AG09319 (cell line): ENCODE measurements at regions not wholly inside any gene's neighbourhood (a gene's known extent, or its start where the extent isn't known, plus 50 kb on each side); places are given as distances from the start of the nearest gene placed in this dataset.

Experiments
- DNase-seq: peaks from one replicate; pipeline ENCODE4 v3.0.0-alpha.2; 2010; ENCODE audit warnings: low read depth; ENCODE audit errors: extremely low read depth
- TF ChIP-seq, protein P1 (sequence below): IDR thresholded peaks from 2 replicates; pipeline ENCODE4 v1.5.1; 2011; ENCODE audit warnings: low read depth, mild to moderate bottlenecking, inconsistent platforms, low read length, moderate library complexity

DNA sequence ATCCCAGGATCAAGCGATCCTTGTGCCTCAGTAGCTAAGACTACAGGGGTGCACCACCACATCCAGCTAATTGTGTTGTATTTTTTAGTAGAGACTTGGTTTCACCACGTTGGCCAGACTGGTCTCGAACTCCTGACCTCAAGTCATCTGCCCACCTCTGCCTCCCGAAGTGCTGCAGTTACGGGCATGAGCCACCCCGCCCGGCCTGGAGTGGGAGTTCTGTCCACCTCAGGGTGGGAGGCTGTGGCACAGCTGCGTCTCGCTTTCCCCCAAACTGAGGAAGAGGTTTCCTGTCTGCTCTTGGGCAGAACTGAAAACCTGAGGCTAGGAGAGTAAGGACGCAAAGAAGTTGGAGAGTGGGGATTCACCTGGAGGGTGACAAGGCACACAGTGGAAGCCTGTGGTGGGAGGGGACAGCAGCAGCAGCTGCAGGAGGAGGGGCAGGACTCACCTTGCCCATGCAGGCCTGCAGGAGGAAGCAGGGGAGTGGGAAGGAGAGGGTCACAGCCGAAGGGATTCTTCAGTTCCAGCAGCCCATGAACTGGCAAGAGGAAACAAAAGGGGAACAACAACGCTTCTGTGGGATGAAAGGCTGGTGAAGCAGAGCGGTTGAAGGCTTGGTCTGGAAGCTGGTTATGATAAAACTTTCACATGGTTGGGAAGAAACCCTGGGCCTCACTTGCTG, 181.4 kb downstream of the GAS1 start:
- TF ChIP-seq, protein P1, sequence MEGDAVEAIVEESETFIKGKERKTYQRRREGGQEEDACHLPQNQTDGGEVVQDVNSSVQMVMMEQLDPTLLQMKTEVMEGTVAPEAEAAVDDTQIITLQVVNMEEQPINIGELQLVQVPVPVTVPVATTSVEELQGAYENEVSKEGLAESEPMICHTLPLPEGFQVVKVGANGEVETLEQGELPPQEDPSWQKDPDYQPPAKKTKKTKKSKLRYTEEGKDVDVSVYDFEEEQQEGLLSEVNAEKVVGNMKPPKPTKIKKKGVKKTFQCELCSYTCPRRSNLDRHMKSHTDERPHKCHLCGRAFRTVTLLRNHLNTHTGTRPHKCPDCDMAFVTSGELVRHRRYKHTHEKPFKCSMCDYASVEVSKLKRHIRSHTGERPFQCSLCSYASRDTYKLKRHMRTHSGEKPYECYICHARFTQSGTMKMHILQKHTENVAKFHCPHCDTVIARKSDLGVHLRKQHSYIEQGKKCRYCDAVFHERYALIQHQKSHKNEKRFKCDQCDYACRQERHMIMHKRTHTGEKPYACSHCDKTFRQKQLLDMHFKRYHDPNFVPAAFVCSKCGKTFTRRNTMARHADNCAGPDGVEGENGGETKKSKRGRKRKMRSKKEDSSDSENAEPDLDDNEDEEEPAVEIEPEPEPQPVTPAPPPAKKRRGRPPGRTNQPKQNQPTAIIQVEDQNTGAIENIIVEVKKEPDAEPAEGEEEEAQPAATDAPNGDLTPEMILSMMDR = no peak
- no peak for DNase-seq

DNA sequence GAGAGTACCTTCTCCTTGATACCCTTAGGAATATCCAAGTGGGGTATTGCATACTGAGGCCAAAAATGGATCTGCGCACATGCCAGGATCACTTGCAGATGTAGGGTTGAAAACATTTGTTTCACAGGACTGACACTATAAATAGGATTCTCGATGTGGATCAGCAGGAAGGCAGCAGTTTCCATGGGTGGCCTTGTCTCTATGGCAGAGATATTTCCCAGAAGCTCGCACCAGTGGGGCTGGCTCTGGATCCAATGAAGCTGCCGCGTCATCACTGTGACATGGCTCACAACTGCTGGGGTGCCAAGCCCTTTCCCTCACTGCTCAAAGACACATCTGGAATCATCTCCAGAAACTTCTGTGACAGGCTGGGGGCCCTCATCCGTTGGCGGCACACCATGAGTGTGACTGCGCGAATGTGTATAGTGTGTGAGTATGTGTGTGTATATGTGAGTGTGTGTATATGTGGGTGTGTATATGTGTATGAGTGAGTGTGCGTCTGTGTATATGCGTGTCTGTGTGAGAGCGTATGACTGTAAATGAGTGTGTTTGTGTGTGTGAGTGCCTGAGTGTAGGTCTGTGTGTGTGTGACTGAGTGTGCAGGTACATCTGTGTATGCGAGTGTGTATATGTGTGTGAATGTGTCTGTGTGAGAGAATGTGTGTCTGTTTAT, 182.5 kb downstream of the GAS1 start:
- TF ChIP-seq, protein P1 = no peak
- DNase-seq = no peak

DNA sequence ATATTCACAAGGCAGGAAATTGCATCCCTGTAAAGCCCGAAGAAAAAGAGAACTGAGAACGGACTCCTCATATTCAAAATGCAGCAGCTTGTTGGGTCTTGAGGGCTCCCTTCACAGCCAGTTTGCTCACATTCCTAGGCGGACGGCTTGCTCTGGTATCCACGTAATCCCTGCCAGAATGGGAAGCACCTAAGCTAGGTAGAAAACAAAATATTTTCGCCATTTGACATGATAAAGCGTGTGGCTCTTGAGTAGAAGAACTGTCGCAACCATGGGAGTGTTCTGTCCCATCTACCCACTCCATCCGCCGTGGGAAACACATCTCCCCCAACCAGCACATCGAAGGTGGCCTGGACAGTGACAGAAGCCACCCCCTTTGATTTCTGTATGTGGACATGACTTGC, 183.1 kb downstream of the GAS1 start:
- TF ChIP-seq, protein P1 = no peak
- no peak for DNase-seq

DNA sequence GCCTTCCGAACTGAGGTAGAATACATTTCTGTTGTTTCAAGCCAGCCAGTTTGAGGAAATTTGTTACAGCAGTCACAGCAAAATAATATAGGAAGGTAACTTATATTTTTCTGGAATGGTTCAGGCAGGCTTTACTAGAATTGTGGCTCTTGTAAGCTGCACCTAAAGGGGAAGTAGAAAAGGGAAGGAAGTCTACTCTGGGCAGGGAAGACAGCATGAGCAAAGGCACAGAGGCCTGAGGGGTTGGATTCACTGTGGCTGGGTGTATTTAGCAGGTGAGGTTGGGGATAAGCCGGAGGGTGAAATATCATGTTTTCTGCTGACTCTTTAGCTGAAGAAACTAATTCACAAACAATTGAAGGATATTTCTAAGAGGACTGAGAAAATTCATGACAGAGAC, 183.5 kb downstream of the GAS1 start:
- TF ChIP-seq, protein P1 = no peak
- no peak for DNase-seq

DNA sequence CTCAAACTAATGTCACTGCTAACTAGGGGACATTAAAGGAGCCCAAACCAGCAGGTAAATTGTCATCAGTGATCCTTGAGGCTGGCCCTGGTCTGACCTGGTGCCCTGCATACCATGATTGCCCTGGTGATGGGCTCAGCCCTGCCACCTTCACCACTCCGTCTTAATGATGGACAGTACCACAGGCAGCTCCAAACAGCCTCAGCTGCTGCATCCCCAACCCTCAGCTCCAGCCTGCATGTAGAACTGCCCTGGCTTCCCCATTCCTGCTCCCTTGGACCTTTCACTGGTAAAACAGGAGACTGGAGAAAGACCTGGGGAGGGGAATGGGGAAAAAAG, 190.0 kb downstream of the GAS1 start:
- DNase-seq = no peak
- TF ChIP-seq, protein P1 = no peak

DNA sequence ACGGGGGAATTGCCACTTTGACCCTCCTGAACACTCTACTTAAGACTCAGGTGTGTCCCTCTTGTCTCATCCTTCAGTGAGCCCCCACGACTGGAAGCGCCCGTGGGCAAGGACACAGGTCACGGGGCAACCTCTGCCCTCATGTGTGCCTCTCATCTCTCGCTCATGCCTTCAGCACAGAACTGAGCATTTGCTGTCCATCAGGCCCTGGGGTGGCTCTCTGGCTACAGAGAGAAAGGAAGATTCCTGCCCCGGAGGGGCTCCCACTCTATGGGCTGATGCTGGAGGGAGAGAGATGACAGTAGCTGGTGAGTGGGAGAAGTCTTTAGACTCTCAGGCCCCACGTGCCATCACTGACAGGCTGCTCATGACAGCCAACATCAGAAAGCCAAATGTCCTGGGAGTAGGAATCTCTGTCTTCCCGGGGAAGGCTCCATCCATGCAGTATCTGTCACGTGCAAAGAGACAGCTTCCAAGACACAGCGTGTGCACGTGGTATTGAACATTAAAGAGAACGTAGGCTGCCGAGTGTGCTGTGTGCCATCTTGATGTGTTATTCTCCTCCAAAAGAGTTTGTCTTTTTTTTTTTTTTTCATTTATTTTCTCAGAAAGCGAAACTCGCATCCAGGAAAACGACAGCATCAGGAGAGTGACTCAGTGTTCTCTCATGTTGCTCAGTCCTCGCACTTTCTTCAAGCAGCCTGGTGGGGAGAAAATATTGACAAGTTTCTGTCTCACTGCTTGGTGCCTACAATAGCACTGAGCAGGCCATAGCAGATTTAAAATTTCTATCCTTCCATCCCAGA, 190.5 kb downstream of the GAS1 start:
- TF ChIP-seq, protein P1 = no peak
- no peak for DNase-seq

DNA sequence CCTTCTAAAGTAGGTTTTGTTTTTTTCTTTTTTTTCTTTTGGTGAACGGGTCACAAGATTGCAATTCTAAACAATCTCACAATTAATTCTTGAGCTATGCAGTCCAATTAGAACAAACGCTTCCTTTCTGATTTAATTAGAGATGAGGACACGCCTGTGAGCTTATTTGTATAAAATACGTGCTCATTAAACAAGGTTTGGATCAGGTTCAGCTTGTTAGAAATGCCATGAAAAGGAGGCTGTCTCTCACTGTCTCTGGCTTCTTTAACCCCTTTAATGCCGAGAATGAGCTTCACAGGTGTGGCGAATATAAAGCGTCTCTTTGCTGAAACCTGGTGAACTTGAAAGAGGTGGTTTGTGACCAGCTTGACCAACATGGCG, 191.8 kb downstream of the GAS1 start:
- no peak for DNase-seq
- TF ChIP-seq, protein P1 = no peak
